HG03442 (cell line): ENCODE measurements at regions not wholly inside any gene's neighbourhood (a gene's known extent, or its start where the extent isn't known, plus 50 kb on each side); places are given as distances from the start of the nearest gene placed in this dataset.
"Not testable (repeated sequence)": the region's sequence is repeated elsewhere in the genome, so short reads cannot be mapped to it uniquely, and the experiment has no call there.

Source experiments
- ATAC-seq: cut with Tn5 transposase; IDR thresholded peaks from one replicate; pipeline ENCODE4 v1.9.1; 2021; ENCODE audit warnings: mild to moderate bottlenecking, moderate library complexity; ENCODE audit not compliant: unreplicated experiment

DNA sequence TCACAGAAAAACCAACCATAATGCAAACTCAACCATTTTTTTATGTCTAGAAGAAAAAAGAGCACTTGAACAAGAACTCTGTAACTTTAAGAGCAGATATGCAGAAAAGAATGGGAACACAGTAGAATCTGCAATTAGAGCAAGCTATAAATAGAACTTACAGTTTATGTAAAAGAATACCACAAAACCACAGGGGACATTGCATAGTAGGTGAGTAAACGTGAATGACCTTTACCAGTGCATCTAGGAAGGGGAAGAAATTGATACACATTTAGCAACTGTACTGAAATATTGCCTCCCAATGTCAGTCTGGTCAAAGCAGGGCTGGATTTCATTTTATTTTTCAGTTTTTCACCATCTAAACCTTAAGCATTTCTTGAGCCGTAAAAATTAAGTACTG, 242.2 kb upstream of the EDNRB start:
- ATAC-seq = peak; percentile 63

DNA sequence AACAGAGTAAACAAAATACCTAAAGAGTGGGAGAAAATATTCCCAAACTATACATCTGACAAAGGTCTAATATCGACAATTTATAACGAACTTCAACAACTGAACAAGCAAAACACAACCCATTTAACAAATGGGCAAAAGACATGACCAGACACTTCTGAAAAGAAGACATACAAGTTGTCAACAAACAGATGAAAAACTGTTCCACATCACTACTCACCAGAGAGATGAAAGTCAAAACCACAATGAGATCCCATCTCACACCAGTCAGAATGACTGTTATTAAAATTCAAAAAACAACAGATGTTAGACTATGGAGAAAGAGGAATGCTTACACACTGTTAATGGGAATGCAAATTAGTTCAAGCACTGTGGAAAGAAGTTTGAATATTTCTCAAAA, 233.8 kb upstream of the EDNRB start:
- no peak for ATAC-seq

DNA sequence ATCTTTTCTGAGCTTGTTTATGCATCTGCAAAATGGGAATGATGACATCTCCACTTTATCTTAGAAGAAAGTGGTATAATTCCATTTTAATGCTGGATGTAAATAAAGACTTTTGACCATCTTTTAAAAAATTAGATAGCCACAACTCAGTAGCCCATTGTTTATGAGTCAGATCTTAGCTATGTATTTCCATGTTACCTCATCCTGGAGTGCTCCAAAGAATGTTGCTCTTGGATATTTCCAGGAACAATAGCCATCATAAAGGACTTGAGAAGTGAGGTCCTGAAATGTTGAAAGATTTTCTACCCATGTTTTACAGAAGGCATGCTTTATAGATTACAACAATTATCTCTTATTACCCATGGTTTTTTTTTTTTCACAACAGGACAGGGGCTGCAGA, 229.3 kb upstream of the EDNRB start:
- no peak for ATAC-seq

DNA sequence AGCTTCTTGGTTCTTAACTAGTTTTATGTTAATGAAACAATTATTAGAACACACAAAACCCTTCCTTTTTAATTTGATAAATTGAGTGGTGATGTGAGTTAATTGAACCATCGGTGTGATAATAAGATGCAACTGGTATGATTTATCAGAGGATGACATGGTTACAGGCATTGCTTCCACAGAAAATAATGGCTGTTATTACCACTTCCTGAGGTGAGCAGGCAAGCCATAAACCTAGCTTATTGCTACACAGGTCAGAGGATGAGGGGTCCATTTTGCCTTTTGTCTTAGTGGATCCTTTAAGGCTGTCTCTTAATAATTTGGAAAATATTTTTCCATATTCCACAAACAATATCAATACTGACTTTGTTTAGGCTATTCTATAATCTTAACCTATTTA, 226.6 kb upstream of the EDNRB start:
- ATAC-seq = no peak

DNA sequence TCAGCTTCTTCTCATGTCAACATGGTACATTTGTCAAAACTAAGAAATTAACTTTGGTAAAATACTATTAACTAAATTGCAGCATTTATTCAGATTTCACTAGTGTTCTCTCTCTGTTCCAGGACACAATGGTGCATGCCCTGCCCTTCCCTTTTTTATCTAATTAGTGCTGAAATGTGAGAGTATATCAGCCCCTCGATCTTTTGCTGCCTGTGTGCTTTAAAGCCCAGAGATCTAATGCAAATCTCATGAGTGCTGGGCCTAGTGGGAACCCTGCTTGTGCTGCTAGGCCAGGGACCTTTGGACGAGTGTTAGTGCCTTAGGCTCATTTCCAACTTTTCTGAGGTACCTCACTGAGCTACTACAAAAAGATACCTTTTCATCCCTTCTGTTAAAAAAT, 221.1 kb upstream of the EDNRB start:
- ATAC-seq = no peak

DNA sequence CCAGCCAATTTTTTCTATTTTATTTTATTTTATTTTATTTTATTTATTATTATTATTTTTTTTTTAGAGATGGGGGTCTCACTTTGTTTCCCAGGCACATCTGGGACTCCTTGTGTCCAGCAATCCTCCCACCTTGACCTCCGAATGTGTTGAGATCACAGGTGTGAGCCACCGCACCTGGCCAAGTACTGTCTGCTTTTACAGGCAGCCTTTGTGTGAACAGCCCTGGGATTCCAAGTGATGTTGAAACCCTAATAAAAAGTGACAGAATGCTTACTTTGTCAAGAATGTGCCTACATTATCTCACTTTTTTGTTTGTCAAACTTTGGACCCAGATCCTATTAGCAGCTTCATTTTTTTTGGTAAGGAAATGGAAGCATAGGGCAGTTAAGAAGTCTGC, 220.1 kb upstream of the EDNRB start:
- ATAC-seq = no peak

DNA sequence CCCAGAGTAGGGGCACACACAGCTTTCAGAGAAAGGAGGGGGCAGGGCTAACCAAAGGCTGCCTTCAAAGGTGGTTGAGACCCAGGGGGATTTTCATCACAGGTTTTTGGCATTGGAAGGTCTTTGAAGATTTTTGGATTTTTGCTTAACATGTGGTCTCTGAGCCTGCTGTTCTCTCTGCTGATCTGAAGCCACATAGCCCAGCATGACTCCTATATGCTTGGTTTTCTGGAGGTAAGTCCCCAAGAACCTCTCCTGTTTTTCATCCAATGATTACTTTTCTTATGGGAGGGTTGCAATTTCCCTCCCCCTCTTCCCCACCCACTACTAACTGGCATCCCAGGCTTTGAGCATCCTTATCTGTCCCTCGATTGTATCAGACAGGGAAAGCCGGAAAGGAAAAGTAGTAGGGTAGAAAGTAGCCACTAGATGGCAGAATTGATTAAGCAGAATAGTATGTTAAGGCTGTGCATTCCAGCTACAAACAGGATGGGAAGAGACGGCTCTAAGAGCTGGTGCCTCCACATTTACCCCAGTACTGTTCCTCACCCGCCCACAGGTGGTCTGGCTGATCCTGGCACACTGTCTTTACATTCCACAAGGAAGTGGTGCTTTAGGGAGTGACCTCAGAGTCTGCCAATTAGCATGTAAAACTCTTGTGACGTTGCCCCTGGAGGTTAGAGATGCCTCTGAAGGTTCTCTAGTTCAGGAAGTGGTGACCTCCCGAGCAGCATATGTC, 218.9 kb upstream of the EDNRB start:
- ATAC-seq = peak; percentile 89

DNA sequence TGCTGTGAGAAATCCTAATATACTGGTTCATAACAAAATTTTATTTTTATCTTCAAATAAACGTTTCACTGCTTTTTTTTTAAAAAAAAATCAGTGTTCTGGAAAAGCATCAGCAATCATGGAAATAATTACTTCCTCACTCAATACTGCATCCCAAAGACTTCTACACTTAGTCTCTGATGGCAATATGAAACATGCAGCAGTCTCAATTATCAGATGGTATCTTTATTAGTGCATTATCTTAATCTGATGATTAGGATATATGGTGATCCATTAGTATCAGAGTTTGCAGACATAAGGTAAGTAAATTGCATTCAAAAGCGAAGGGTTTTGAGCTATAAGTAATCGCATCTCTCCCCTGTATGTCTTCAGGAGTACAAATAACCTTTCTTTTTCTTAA, 218.3 kb upstream of the EDNRB start:
- ATAC-seq = no peak

DNA sequence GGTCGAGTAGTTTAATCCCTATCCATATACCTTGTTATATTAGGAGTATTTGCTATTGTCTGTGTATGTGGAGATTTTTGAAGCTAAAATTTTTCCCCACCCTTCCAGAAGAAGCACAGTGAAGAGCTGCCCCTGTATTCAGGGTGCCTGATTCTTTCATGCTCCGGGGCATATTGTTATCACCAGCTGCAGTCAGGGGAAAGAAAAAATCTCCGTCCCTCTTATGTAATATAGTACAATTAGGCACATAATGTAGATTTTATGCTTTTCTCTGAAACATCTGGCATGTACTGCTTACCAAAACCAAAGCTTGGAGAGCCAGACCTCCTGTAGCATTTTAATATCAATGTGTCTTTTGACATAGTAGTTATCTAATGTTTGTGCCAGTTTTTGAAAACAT, 214.9 kb upstream of the EDNRB start:
- ATAC-seq = no peak

DNA sequence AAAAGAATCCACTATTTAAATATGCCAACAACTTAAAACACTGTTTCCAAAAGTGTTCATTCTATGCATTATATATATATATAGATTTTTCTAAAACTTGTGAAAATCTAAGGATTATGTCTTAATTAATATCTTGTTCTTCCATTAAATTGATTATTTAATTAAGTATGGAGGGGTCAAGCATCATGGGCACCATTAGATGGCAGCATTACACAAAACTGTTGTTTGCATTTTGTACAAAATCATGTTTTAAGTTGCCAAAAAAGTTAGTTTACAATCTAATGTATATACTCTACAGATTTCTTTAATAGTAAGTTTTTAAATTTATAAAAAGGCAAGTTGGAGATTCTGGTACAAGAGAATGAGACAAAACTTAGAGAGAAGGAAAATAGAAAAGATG, 213.2 kb upstream of the EDNRB start:
- ATAC-seq = no peak

DNA sequence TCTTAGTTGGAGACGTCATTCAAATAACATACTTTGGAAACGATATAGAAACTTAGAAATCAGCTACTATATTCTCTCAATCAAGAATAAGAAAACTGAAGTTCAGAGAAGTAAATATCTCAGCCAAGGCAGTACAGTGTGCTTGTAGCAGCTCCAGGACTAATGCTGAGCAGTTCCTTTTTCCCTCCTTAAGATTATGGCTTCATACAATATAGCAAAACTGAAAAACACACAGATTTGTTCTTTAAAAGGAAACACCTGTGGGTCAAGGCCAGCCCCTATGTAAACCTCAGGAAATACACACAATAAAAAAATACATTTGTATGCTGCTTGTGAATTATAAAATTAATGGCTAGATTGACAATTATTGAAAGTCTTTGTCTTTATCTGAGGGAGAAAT, 212.7 kb upstream of the EDNRB start:
- no peak for ATAC-seq

DNA sequence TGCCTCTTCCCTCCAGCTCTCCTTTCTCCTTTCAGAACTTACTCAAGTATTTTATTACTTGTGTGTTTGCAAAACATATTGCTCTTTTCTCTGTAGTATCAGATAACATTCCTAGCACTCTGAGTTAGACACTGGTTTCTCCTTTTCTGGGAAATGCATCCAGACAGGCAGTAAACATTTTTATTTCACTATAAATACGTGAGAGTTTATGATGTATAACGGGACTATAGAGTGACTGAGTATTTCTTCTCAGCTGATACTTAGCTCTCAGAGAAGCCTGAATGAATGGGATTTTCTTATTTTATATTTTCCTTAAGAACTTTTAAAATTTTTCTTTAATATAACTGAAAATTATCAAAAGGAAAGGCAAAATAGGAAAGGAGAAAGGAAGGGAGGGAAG, 211.2 kb upstream of the EDNRB start:
- no peak for ATAC-seq

DNA sequence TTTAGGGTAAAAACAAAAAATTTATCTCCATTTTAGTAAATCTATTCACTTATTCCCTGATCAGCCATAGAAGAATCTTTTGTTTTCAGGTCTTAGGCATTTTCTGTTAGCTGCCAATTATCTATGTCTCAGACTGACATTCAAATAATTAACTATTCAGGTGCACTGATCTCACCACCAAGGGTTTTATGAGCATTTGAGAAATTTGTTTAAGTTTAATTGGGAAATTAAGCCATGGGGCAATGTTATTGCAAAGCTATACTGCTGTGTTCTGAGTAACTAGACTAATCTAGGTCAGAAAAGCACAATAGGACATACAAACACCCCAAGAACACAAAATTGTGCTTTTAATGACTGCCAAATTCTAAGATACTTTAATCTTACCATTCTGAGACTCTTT, 210.7 kb upstream of the EDNRB start:
- ATAC-seq = no peak

DNA sequence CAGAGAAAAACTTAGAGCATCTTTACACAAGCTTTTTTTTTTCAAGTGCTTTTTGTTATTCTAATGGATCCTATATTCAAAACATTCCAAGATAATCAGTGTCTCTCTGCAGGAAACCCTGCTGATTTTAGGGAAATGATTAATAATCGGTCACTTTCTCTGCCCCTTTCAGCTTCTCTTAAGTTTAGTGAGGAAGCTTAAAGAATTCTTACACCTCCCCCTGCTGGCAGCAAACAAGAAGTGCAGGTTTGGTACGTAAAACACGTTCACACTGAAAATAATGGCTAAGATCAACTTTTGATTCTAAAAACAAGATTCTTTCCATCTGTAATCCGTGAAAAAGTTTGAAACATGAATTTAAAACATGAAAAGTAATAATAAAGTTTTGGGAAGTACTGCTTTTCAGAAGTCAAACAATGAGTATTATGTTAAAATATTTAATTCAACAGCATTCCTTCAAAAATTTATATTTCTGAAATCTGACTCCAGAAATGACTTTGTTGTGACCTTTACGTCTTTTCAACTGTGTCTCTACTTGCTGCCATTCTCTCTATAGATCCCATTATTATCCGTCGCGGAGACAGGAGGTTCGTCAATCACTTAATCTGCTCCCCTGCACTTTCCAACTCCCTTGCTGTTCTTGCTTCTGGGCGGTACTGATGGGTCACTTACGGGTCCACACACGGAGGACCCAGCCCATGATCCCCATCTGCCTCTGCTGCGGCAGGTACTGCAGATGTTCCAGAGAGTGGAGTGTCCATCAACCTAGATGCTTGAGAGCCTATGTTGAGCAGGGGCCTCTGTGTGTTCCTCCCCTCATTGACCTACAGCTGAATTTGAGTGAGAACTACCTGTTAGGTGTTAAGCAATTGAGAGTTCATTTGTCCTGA, 203.1 kb upstream of the EDNRB start:
- ATAC-seq = no peak

DNA sequence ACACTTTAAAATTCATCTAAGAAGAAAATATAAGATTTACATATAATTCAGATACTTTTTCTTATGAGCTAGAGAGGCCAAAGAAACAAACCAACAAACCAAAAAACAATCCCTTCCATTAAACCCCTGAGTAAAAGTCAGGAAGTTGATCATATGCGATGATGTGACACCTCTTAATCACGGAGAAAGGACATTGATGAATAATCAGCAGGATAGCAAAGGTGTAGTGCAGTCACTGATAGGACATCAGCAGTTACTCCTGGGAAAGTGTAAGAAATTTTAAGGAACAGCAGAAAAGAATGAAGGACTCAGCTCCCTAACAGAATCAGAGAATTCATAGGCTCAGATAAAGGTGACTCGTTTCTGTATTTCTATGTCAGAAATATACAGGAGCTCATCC, 202.4 kb upstream of the EDNRB start:
- ATAC-seq = no peak

DNA sequence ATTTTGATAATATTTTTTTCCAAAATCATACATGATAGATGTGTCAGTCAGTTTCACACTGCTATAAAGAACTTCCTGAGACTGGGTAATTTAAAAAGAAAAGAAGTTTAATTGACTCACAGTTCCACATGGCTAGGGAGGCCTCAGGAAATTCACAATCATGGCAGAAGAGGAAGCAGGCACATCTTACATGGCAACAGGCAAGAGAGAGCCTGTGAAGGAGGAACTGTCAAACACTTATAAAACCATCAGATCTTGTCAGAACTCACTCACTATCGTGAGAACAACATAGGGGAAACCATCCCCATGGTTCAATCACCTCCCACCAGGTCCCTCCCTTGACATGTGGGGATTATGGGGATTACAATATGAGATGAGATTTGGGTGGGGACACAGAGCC, 201.5 kb upstream of the EDNRB start:
- not testable (repeated sequence) for ATAC-seq

DNA sequence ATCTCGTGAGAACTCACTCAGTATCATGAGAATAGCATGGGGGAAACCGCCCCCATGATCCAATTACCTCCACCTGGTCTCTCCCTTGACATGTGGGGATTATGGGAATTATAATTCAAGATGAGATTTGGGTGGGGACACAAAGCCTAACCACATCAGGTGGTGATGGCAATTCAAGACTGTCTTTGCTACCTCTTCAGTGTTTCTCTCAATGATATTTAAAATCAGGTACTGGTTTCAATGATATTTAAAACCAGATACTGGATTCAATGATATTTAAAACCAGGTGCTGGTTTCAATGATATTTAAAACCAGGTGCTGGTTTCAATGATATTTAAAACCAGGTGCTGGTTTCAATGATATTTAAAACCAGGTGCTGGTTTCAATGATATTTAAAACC, 198.4 kb upstream of the EDNRB start:
- ATAC-seq = not testable (repeated sequence)

DNA sequence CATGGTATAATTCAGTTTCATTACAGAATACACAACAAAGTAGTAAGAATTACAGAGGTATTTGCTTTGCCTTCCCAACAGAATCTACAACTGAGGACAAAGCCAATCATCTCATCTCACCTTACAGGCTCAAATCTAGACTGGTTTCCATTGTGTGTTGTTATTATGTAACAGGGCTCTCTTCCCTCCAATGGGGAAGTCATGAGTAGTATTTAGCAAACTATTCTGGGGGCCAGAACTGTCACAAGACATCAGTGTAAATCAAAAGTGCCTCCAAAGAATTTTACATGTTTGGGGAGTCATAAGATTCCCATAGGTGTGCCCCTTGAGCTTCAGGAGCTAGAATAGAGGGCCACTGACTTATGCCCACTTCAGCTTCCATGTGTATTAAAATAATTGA, 187.0 kb upstream of the EDNRB start:
- ATAC-seq = no peak

DNA sequence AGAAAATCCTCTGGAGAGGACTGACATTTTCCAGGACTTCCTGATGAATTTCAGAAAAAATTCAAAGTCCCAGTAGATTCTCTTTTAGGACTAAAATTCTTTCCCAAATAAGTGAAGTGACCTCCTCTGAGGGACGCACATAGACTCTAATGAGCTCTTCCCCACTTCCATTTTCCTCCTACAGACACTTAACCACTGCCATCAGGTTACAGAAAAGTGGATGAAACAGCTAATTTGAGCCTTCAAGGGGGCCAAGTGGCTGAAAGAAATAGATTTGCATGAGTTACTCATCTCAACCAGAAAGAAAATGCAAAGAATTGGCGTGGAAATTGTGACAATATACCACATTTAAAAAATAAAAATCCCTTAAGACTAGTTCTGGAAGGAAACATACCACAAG, 185.3 kb upstream of the EDNRB start:
- no peak for ATAC-seq

DNA sequence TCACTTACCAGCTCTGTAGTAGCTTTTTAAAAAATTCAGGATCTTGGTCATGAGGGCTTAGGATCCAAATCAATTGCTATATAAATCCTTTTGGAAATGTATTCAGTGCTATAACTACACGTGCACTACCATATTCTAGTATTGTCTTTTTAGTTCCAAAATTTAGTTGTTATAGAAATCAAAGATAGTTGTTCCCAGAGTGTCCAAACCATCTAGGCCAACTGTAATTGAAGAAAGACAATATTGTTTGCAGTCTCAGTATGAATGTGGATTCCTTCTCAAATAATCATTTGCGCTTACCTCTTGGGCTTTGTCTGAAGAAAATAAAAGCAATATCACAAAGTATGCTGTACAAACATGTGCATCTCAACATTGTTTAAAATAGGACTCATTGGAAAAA, 184.1 kb upstream of the EDNRB start:
- no peak for ATAC-seq

DNA sequence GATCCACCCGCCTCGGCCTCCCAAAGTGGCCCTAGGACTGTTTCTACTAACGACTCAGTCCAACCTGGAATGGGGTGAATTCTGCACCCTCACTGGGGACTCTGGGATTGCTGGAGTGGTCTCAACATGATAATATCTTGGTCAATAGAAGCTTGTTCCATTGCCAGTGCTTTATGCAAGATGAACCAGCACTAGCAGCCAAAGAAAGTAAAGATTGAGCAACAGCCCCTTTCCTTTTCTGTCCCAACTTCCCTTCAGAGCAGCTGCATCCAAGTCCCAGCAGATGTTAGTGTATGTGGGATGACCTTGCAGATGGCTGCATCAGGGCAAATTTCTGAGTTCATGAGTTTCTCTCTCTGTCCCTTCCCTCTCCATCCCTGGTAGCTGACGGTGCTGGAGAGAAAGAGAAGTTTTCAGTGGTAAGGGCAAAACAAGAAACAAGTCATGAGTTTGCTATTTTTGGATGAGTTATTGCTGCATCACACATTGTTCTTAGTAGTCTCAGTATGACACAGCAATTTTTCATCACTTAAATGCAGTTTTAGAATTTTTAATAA, 183.6 kb upstream of the EDNRB start:
- peak; percentile 77 for ATAC-seq

DNA sequence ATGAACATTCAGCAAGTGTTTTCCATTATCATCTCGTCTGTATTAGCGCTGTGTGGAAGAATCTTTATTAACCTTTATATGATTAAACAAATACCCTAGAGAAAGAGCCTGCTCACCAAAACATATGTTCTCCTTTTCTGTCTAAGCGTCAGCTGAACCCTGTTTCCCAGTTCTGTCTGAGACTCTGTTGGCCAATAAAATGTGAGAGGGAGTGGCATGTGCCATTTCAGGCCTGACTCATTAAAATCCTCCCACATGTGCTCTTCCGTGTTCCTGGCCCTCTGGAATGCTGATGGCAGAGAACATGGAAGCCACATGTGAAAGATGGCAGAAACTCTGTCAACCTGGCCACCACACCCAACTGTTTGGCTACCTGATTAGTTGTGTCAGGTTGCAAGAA, 181.9 kb upstream of the EDNRB start:
- no peak for ATAC-seq
